Smooth muscle cell (in vitro differentiated cells): ENCODE measurements at regions not wholly inside any gene's neighbourhood (a gene's known extent, or its start where the extent isn't known, plus 50 kb on each side); places are given as distances from the start of the nearest gene placed in this dataset.

Experiments used
- DNase-seq: peaks from one replicate; lab custom pipeline; 2025; ENCODE audit not compliant: unreplicated experiment; lab: John Stamatoyannopoulos, UW
- H2AFZ ChIP-seq: fragments of 200-600 bp; sonication (generic); 2 replicates; pipeline ENCODE4 v1.6.0; 2016; ENCODE audit warnings: antibody characterized with exemption, low read depth, mild to moderate bottlenecking
- H3F3A ChIP-seq: fragments of 200-600 bp; sonication (generic); 2 replicates; pipeline ENCODE4 v1.6.0; 2017; ENCODE audit warnings: antibody characterized with exemption, low read depth
- H3K27ac ChIP-seq: fragments of 200-600 bp; sonication (generic); 2 replicates; pipeline ENCODE4 v1.5.1; 2016; ENCODE audit warnings: low read depth, mild to moderate bottlenecking
- H3K27me3 ChIP-seq: fragments of 200-600 bp; sonication (generic); 2 replicates; pipeline ENCODE4 v1.6.1; 2016; ENCODE audit warnings: low read depth, mild to moderate bottlenecking
- H3K36me3 ChIP-seq: fragments of 200-600 bp; sonication (generic); 2 replicates; pipeline ENCODE4 v1.5.1; 2016; ENCODE audit warnings: low read depth
- H3K4me1 ChIP-seq: fragments of 200-600 bp; sonication (generic); 2 replicates; pipeline ENCODE4 v1.5.1; 2016; ENCODE audit warnings: low read depth
- H3K4me2 ChIP-seq: fragments of 200-600 bp; sonication (generic); 2 replicates; pipeline ENCODE4 v1.6.0; 2016; ENCODE audit warnings: mild to moderate bottlenecking
- H3K4me3 ChIP-seq: fragments of 200-600 bp; sonication (generic); 2 replicates; pipeline ENCODE4 v1.5.1; 2016; ENCODE audit warnings: mild to moderate bottlenecking
- H3K79me2 ChIP-seq: fragments of 200-600 bp; sonication (generic); 2 replicates; pipeline ENCODE4 v1.6.0; 2016; ENCODE audit warnings: low read depth, mild to moderate bottlenecking
- H3K9ac ChIP-seq: fragments of 200-600 bp; sonication (generic); 2 replicates; pipeline ENCODE4 v1.6.0; 2016; ENCODE audit warnings: low read depth
- H3K9me3 ChIP-seq: fragments of 200-600 bp; sonication (generic); replicated peaks from 2 replicates; pipeline ENCODE4 v1.5.1; 2016; ENCODE audit warnings: low read depth
- H4K20me1 ChIP-seq: fragments of 200-600 bp; sonication (generic); 2 replicates; pipeline ENCODE4 v1.6.0; 2016; ENCODE audit warnings: low read depth
- CTCF ChIP-seq: fragments of 200-600 bp; sonication (generic); IDR thresholded peaks from 2 replicates; pipeline ENCODE4 v1.5.1; 2017; ENCODE audit warnings: borderline replicate concordance, mild to moderate bottlenecking, antibody characterized with exemption; ENCODE audit not compliant: insufficient read depth, poor library complexity, severe bottlenecking
- WGBS: methylation state at CpG from one replicate; pipeline ENCODE4 v1.1.7; 2016; ENCODE audit warnings: low lambda C conversion rate; 5-methylcytosine and 5-hydroxymethylcytosine counted together

DNA sequence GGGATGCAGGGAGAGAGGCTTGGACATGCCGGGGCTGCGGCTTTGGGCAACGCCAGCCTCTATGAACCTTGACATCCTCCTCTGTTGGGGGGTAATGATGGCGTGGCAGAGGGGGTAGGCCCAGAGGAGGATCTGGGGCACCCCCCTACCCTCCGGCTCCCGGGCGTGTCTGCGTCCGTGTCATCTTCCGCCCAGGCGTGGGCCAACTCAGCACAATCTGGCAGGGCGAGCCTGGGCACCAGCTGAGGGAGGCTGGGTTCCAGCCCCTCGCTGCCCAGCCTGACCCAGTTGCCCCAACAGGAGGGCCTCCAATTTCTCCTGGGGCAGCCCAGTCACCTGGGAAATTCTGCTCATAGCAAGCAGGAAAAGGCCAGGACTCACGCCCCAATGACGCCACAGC lies 62.9 kb upstream of the IL17B start:
- no peak overlapping the region for H3K4me3 ChIP-seq
- no peak for TF ChIP-seq CTCF
- DNase-seq = no peak
- H3K9me3 ChIP-seq = no peaks in the 10 kb centered on the region
- WGBS = 88% methylated on average over 15 of the region's 15 CpGs
- H3K27ac ChIP-seq = no peak overlapping the region
- H2AFZ ChIP-seq = no peak overlapping the region
- no peak overlapping the region for H3K4me2 ChIP-seq
- no peak overlapping the region for H3K9ac ChIP-seq
- peaks cover 9% of the 10 kb centered on the region for H3K4me1 ChIP-seq
- no peaks in the 10 kb centered on the region for H3K27me3 ChIP-seq
- no peaks in the 10 kb centered on the region for H3K79me2 ChIP-seq
- no peaks in the 10 kb centered on the region for H4K20me1 ChIP-seq
- peaks cover 19% of the 10 kb centered on the region for H3F3A ChIP-seq
- no peaks in the 10 kb centered on the region for H3K36me3 ChIP-seq

DNA sequence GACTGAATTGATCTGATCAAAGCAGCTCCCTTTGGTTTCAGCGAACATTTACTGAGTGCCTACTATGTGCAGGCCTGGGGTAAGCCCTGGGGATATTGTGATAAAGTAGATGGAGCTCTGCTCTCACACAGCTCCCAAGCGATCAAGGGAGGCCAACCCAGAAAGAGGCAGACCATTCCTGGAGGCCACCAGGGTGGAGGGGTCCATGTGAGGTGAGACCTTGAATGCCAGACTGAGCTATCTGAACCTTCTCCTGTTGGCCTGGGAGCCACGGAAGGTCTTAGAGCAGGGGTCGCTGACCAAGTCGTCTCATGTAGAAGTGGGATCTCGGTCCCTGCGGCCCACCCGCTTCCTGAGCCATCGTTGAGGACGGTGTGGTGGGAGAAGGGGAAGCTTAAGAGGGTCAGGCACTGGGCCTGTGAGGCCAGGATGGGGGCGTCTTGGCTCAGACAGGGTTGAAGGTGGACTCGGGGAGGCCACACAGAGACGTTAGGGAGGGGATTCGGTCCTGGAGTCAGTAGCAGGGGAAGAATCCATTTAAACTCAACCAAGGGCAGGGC lies 62.2 kb upstream of the IL17B start:
- Histone ChIP-seq H2AFZ (no peak overlapping the region), H3K4me1 (peaks cover 9% of the 10 kb centered on the region), H3K36me3 (no peaks in the 10 kb centered on the region), H3K79me2 (no peaks in the 10 kb centered on the region), H3K4me2 (no peak overlapping the region), H4K20me1 (no peaks in the 10 kb centered on the region), H3K9ac (no peak overlapping the region), H3K4me3 (no peak overlapping the region), H3K27ac (no peak overlapping the region), H3K9me3 (no peaks in the 10 kb centered on the region), H3F3A (peaks cover 13% of the 10 kb centered on the region), H3K27me3 (no peaks in the 10 kb centered on the region)
- TF ChIP-seq CTCF = no peak
- 95% methylated on average over 14 of the region's 14 CpGs for WGBS
- no peak for DNase-seq

- DNase-seq = no peak
- no peak overlapping the region for H3K4me2 ChIP-seq
Observed at GRCh38 chr5:149439899-149440542, 60.9 kb upstream of the IL17B start.

More at GRCh38 chr5:149439899-149440542, 60.9 kb upstream of the IL17B start:
- no peaks in the 10 kb centered on the region for H3K36me3 ChIP-seq
- H3K9ac ChIP-seq = no peak overlapping the region
- peak overlapping the region; percentile 35 for H3K27ac ChIP-seq
- no peaks in the 10 kb centered on the region for H3K79me2 ChIP-seq
- H3K9me3 ChIP-seq = no peaks in the 10 kb centered on the region
- 48% methylated on average over 8 of the region's 8 CpGs for WGBS
- H3K4me3 ChIP-seq = no peak overlapping the region
- no peaks in the 10 kb centered on the region for H4K20me1 ChIP-seq
- H3F3A ChIP-seq = peaks cover 7% of the 10 kb centered on the region
- TF ChIP-seq CTCF = peak; percentile 36
- peaks cover 2% of the 10 kb centered on the region for H3K4me1 ChIP-seq
- H3K27me3 ChIP-seq = no peaks in the 10 kb centered on the region
- no peak overlapping the region for H2AFZ ChIP-seq
